ENCODE measurements at regions not wholly inside any gene's neighbourhood (a gene's known extent, or its start where the extent isn't known, plus 50 kb on each side); places are given as distances from the start of the nearest gene placed in this dataset.

DNA sequence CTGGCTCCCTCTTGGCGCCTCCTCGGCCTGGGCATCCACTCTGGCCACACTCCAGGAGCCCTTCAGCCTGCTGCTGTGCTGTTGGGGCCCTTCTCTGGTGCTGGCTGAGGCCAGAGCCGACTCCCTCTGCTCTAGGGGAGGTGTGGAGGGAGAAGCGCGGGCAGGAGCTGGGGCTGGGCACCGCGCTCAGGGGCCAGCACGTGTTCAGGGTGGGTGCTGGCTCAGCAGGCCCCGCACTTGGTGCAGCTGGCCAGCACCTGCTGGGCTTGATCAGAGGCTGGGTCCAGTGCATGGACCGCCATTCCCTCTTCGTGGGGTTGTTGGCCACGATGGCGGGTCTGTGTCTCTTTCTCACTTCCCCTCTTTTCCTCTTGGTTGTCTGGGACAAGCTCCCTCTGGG lies 2381.0 kb downstream of the LRRC4C start:
- no peak overlapping the region for H2AFZ ChIP-seq (ENCODE audit: low read length)
- H3K4me3 ChIP-seq (ENCODE audit: low read length): no peak overlapping the region
- no peaks in the 10 kb centered on the region for H3K4me1 ChIP-seq (ENCODE audit: low read length)
- H3K9me2 ChIP-seq (replicated peaks; ENCODE audit: insufficient read depth, low read length): no peaks in the 10 kb centered on the region
- H3K27me3 ChIP-seq (ENCODE audit: low read length): no peaks in the 10 kb centered on the region
- H3K79me2 ChIP-seq (ENCODE audit: low read length): no peaks in the 10 kb centered on the region
- no peak overlapping the region for H3K9ac ChIP-seq (ENCODE audit: low read length)
- H3K4me2 ChIP-seq (ENCODE audit: low read depth, low read length, poor library complexity, severe bottlenecking): no peak overlapping the region
- no peak overlapping the region for H3K27ac ChIP-seq (ENCODE audit: low read length)
- DNase-seq: no peak
- no peaks in the 10 kb centered on the region for H3K36me3 ChIP-seq (ENCODE audit: insufficient read depth, low read length)
- no peaks in the 10 kb centered on the region for H4K20me1 ChIP-seq (ENCODE audit: insufficient read depth, low read depth, low read length)
- peaks cover 38% of the 10 kb centered on the region for H3K9me3 ChIP-seq (ENCODE audit: low read length)

- H3K27ac ChIP-seq (ENCODE audit: low read length): no peak overlapping the region
- H3K4me2 ChIP-seq (ENCODE audit: low read depth, low read length, poor library complexity, severe bottlenecking): no peak overlapping the region
- H3K9ac ChIP-seq (ENCODE audit: low read length): no peak overlapping the region
- H3K79me2 ChIP-seq (ENCODE audit: low read length): no peaks in the 10 kb centered on the region
- H3K36me3 ChIP-seq (ENCODE audit: insufficient read depth, low read length): no peaks in the 10 kb centered on the region
- H3K9me2 ChIP-seq (replicated peaks; ENCODE audit: insufficient read depth, low read length): no peaks in the 10 kb centered on the region; the same call in 1 of the 2 replicates
- H3K9me3 ChIP-seq (ENCODE audit: low read length): peaks cover 43% of the 10 kb centered on the region
- no peak overlapping the region for H2AFZ ChIP-seq (ENCODE audit: low read length)
- no peak for DNase-seq
- H3K4me3 ChIP-seq (ENCODE audit: low read length): no peak overlapping the region
- H3K4me1 ChIP-seq (ENCODE audit: low read length): no peaks in the 10 kb centered on the region
- H4K20me1 ChIP-seq (ENCODE audit: insufficient read depth, low read depth, low read length): no peaks in the 10 kb centered on the region
- H3K27me3 ChIP-seq (ENCODE audit: low read length): no peaks in the 10 kb centered on the region
Observed at GRCh38 chr11:39037611-39038010, 2421.8 kb downstream of the LRRC4C start.

- Histone ChIP-seq H3K27me3 (ENCODE audit: low read length) (no peaks in the 10 kb centered on the region), H3K79me2 (ENCODE audit: low read length) (no peaks in the 10 kb centered on the region), H3K4me1 (ENCODE audit: low read length) (no peaks in the 10 kb centered on the region), H3K27ac (ENCODE audit: low read length) (no peak overlapping the region), H3K9me2 (replicated peaks; ENCODE audit: insufficient read depth, low read length) (no peaks in the 10 kb centered on the region; the same call in 1 of the 2 replicates), H3K9ac (ENCODE audit: low read length) (no peak overlapping the region), H3K9me3 (ENCODE audit: low read length) (peaks cover 37% of the 10 kb centered on the region), H3K4me2 (ENCODE audit: low read depth, low read length, poor library complexity, severe bottlenecking) (no peak overlapping the region), H3K36me3 (ENCODE audit: insufficient read depth, low read length) (no peaks in the 10 kb centered on the region), H2AFZ (ENCODE audit: low read length) (no peak overlapping the region), H3K4me3 (ENCODE audit: low read length) (no peak overlapping the region), H4K20me1 (ENCODE audit: insufficient read depth, low read depth, low read length) (no peaks in the 10 kb centered on the region)
- DNase-seq: no peak
Observed at GRCh38 chr11:39036021-39036420, 2423.4 kb downstream of the LRRC4C start.

- Histone ChIP-seq H3K4me1 (ENCODE audit: low read length) (no peaks in the 10 kb centered on the region), H3K9me3 (ENCODE audit: low read length) (peaks cover 15% of the 10 kb centered on the region), H3K4me2 (ENCODE audit: low read depth, low read length, poor library complexity, severe bottlenecking) (no peak overlapping the region), H3K79me2 (ENCODE audit: low read length) (no peaks in the 10 kb centered on the region), H3K27ac (ENCODE audit: low read length) (no peak overlapping the region), H4K20me1 (ENCODE audit: insufficient read depth, low read depth, low read length) (no peaks in the 10 kb centered on the region), H3K9ac (ENCODE audit: low read length) (no peak overlapping the region), H3K4me3 (ENCODE audit: low read length) (no peak overlapping the region), H3K9me2 (replicated peaks; ENCODE audit: insufficient read depth, low read length) (no peaks in the 10 kb centered on the region), H2AFZ (ENCODE audit: low read length) (no peak overlapping the region), H3K36me3 (ENCODE audit: insufficient read depth, low read length) (no peaks in the 10 kb centered on the region), H3K27me3 (ENCODE audit: low read length) (no peaks in the 10 kb centered on the region)
- DNase-seq: no peak
Observed at GRCh38 chr11:39021539-39021938, 2423.5 kb upstream of the RAG2 start.

- Histone ChIP-seq H3K4me3 (ENCODE audit: low read length) (no peak overlapping the region), H4K20me1 (ENCODE audit: insufficient read depth, low read depth, low read length) (no peaks in the 10 kb centered on the region), H3K9me2 (replicated peaks; ENCODE audit: insufficient read depth, low read length) (no peaks in the 10 kb centered on the region), H3K4me2 (ENCODE audit: low read depth, low read length, poor library complexity, severe bottlenecking) (no peak overlapping the region), H2AFZ (ENCODE audit: low read length) (no peak overlapping the region), H3K79me2 (ENCODE audit: low read length) (no peaks in the 10 kb centered on the region), H3K36me3 (ENCODE audit: insufficient read depth, low read length) (no peaks in the 10 kb centered on the region), H3K27ac (ENCODE audit: low read length) (no peak overlapping the region), H3K27me3 (ENCODE audit: low read length) (no peaks in the 10 kb centered on the region), H3K9me3 (ENCODE audit: low read length) (peaks cover 29% of the 10 kb centered on the region), H3K9ac (ENCODE audit: low read length) (no peak overlapping the region), H3K4me1 (ENCODE audit: low read length) (no peaks in the 10 kb centered on the region)
- DNase-seq: no peak
Observed at GRCh38 chr11:39011797-39012196, 2413.8 kb upstream of the RAG2 start.

- Histone ChIP-seq H3K36me3 (ENCODE audit: insufficient read depth, low read length) (no peaks in the 10 kb centered on the region), H3K4me1 (ENCODE audit: low read length) (no peaks in the 10 kb centered on the region), H3K27ac (ENCODE audit: low read length) (no peak overlapping the region), H2AFZ (ENCODE audit: low read length) (no peak overlapping the region), H3K9ac (ENCODE audit: low read length) (no peak overlapping the region), H3K4me2 (ENCODE audit: low read depth, low read length, poor library complexity, severe bottlenecking) (no peak overlapping the region), H3K27me3 (ENCODE audit: low read length) (no peaks in the 10 kb centered on the region), H4K20me1 (ENCODE audit: insufficient read depth, low read depth, low read length) (no peaks in the 10 kb centered on the region), H3K9me3 (ENCODE audit: low read length) (peaks cover 34% of the 10 kb centered on the region), H3K79me2 (ENCODE audit: low read length) (no peaks in the 10 kb centered on the region), H3K9me2 (replicated peaks; ENCODE audit: insufficient read depth, low read length) (no peaks in the 10 kb centered on the region), H3K4me3 (ENCODE audit: low read length) (no peak overlapping the region)
- DNase-seq: no peak
Observed at GRCh38 chr11:38990841-38991240, 2392.8 kb upstream of the RAG2 start.

- Histone ChIP-seq H3K36me3 (ENCODE audit: insufficient read depth, low read length) (no peaks in the 10 kb centered on the region), H3K27ac (ENCODE audit: low read length) (no peak overlapping the region), H2AFZ (ENCODE audit: low read length) (no peak overlapping the region), H3K27me3 (ENCODE audit: low read length) (no peaks in the 10 kb centered on the region), H3K4me3 (ENCODE audit: low read length) (no peak overlapping the region), H3K4me2 (ENCODE audit: low read depth, low read length, poor library complexity, severe bottlenecking) (no peak overlapping the region), H4K20me1 (ENCODE audit: insufficient read depth, low read depth, low read length) (no peaks in the 10 kb centered on the region), H3K9ac (ENCODE audit: low read length) (no peak overlapping the region), H3K4me1 (ENCODE audit: low read length) (no peaks in the 10 kb centered on the region), H3K9me3 (ENCODE audit: low read length) (peaks cover 34% of the 10 kb centered on the region), H3K79me2 (ENCODE audit: low read length) (no peaks in the 10 kb centered on the region), H3K9me2 (replicated peaks; ENCODE audit: insufficient read depth, low read length) (no peaks in the 10 kb centered on the region)
- no peak for DNase-seq
Observed at GRCh38 chr11:38990139-38990538, 2392.1 kb upstream of the RAG2 start.

DNA sequence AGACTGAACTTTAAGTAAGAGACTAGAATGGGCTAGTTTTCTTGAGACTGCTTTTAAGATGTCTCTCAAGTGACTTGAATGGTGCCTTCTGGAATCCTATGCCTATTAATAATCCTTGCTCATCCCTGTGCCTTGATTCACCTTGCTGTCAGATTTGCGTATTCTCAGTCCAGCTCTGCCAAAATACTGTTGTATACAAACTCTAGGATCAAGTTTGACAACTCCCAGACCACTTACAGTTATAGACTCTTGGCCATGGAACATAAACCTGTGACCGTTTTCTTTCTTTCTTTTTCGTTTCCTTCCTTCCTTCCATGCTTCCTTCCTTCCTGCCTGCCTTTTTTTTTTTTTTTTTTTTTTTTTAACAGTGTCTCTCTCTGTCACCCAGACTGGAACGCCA lies 2390.9 kb upstream of the RAG2 start:
- Histone ChIP-seq H3K27me3 (ENCODE audit: low read length) (no peaks in the 10 kb centered on the region), H3K9me3 (ENCODE audit: low read length) (peaks cover 30% of the 10 kb centered on the region), H3K4me2 (ENCODE audit: low read depth, low read length, poor library complexity, severe bottlenecking) (no peak overlapping the region), H3K9me2 (replicated peaks; ENCODE audit: insufficient read depth, low read length) (no peaks in the 10 kb centered on the region), H3K79me2 (ENCODE audit: low read length) (no peaks in the 10 kb centered on the region), H4K20me1 (ENCODE audit: insufficient read depth, low read depth, low read length) (no peaks in the 10 kb centered on the region), H3K4me1 (ENCODE audit: low read length) (no peaks in the 10 kb centered on the region), H3K27ac (ENCODE audit: low read length) (no peak overlapping the region), H2AFZ (ENCODE audit: low read length) (no peak overlapping the region), H3K9ac (ENCODE audit: low read length) (no peak overlapping the region), H3K36me3 (ENCODE audit: insufficient read depth, low read length) (no peaks in the 10 kb centered on the region), H3K4me3 (ENCODE audit: low read length) (no peak overlapping the region)
- no peak for DNase-seq

GRCh38 chr11:38972220-38972619 lies 2374.2 kb upstream of the RAG2 start:
- H3K4me1 ChIP-seq (ENCODE audit: low read length): no peaks in the 10 kb centered on the region
- no peaks in the 10 kb centered on the region for H3K36me3 ChIP-seq (ENCODE audit: insufficient read depth, low read length)
- H3K79me2 ChIP-seq (ENCODE audit: low read length): no peaks in the 10 kb centered on the region
- no peaks in the 10 kb centered on the region; the same call in 1 of the 2 replicates for H3K9me2 ChIP-seq (replicated peaks; ENCODE audit: insufficient read depth, low read length)
- H3K27ac ChIP-seq (ENCODE audit: low read length): no peak overlapping the region
- no peaks in the 10 kb centered on the region for H4K20me1 ChIP-seq (ENCODE audit: insufficient read depth, low read depth, low read length)
- H3K27me3 ChIP-seq (ENCODE audit: low read length): no peaks in the 10 kb centered on the region
- H2AFZ ChIP-seq (ENCODE audit: low read length): no peak overlapping the region
- H3K4me3 ChIP-seq (ENCODE audit: low read length): no peak overlapping the region
- no peak overlapping the region for H3K4me2 ChIP-seq (ENCODE audit: low read depth, low read length, poor library complexity, severe bottlenecking)
- H3K9ac ChIP-seq (ENCODE audit: low read length): no peak overlapping the region
- DNase-seq: no peak
- peaks cover 19% of the 10 kb centered on the region for H3K9me3 ChIP-seq (ENCODE audit: low read length)
